Inflammatory macrophage treated with lipopolysaccharide for 1 hour (primary cell): ENCODE measurements at regions not wholly inside any gene's neighbourhood (a gene's known extent, or its start where the extent isn't known, plus 50 kb on each side); places are given as distances from the start of the nearest gene placed in this dataset.

ENCODE experiments used
- DNase-seq, 2 donors: peaks; one replicate each; pipeline ENCODE4 v3.0.0-alpha.2; 2020 to 2022

DNA sequence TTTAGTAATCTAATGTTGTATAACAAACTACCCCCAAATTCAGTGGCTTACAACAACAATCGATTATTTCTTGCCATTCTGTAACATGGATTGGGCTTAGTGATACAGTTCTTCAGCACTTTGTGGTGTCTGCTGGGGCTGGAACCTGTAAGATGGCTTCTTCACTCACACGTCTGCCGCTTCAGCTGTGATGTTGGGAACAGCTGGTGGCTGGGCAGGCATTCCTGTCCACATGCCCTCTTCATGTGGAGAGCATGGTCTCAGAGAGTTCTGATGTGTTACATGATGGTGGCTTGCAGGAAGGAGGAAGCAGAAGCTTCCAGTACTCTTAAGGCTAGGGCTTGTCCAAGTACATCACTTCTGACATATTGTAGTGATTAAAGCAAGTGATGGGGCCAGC lies 276.9 kb downstream of the PTBP2 start:
- no peak for DNase-seq

DNA sequence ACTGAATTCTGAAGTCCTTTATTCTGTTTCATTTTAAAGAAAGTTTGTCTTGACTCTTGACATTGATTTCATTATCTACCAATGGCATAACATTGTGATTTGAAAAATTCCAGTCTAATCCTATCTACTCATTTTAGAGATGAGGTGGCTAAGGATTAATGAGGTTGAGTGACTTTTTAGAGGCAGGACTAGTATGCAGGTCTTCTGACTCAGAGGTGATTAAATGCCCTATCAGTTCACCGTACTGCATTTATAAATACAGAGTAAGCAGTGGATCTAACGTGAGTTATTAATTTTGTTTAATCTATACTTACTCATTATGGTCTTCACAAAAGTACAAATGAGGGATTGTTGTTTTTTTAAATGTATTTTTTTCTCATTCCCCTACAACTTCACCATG lies 277.6 kb downstream of the PTBP2 start:
- no peak for DNase-seq

DNA sequence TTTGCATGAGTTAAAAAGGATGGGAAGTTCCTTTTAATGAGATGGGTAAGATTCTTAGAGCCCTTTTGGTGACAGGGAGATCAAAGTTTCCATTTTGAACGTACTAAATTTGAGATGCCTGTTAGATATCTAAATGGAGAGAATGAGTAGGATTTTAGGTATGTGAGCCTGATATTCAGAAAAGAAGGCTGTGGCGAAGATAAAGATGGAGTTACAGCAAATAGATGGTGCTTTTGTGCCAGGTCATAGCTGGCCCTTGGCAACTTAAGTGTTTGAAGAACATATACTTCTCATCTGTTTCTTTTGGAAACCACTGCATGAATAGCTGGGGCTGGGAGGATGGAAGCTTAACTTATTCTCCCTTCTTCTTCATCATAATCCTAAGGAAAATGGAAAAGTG lies 282.5 kb downstream of the PTBP2 start:
- DNase-seq, result no peak

DNA sequence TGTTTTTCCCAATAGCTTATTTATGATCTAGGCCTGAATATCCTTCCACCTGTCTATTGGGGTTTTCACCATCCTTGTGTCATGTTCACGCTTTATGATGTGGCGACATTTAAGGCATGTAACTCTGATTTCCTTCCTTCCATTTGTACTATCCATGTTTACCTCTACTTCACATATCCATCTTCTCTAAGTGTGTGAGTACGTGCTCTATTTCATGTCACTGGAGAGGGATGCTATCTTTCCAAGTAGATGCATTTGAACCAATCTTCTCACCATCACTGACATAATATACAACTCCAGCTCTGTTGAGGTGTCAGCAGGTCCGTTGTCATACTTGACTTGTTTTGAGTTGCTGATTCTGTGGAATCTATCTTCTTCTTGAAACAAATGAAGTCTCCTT lies 283.2 kb downstream of the PTBP2 start:
- no peak for DNase-seq

DNA sequence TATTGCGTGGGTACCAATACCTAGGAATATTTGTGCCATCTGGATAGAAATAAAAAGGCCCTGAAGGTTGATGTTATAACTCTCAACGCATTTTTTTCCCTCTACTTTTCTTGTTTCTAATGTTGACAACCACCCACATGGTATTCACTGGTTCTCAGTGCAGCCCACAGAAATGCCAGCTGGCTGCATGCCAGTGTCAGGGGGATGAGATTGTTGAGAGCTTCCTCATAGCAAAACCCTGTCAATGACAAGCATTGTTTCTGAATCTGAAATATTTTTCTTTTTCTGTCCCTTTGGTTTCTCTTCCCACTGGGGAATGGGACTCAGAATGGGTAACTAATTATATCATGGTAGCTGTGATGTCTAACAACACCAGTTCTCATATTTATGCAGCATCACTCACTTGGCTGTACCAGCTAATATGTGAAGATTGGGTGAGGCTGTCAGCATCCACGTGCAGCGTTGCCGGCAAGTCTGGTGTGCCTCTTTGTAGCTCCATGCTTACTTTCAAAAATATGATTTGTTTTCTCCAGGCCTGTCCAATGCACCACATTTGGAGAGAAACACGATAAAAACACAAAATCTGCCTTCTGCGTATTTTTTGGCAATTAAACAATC lies 284.6 kb downstream of the PTBP2 start:
- DNase-seq, result no peak

DNA sequence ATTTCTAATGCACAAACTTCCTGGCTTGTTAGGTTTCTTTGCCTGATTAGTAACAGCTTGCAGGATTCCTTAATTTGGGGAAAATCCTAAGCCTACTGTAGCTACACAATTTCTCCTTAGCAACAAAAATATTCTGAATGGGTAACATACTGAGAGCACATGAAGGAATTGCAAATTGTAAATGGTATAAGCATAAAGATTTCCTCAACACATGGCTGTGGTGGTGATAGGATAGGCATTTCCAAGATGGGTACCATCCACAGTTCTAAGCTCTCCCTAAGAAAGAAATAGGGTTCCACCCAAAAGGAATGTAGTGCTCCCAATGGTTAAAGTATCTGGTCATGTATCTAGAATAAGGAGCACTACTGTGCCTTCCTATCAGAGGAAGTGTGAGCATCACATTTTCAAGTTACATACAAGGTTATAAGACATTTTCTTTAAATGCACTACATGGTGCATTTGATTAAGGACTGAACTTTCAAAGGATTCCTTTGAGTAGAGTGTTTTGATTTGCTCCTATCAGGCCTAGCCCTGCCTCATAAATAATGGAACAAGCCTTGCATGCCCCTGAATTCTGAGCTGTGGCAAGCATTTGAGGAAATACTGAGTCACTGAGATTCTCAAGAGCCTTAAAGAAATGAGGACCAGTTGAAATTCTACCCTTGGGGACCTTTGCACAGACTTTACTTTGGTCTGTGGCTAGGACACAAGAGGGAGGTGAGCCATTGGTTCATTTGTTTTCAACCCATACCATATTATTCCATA lies 286.4 kb downstream of the PTBP2 start:
- no peak for DNase-seq

DNA sequence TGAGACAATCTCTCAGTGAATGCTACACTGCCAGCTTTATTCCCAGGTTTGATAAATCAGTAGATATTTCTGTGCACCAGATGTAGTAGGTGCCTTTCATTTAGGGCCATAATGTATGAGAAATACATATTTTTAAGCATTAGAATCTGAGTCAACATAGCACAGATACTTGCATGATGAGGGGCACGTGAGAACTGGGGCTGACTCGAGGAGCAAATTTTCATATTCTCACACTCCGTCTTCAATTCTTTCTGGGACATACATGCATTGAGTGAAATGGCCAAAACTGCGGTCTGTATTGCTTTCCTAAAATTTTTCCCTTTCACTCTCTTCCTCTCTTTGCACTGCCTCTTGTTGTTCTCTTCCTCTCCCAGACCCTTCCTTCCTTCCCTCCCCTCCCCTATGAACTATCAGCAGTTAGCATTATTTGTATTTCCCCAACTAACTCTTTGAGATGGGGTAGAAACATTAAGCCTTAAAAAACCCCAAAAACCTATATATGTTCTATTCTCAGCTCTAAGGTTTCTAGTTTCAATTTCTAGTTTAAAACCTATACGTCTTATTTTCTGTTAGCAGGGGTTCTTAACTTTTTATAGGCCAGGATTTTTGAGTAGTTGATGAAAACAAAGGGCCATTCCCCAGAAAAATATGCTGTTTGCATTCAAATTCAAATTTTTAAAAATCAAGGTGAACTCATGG lies 289.1 kb downstream of the PTBP2 start:
- DNase-seq, result no peak

DNA sequence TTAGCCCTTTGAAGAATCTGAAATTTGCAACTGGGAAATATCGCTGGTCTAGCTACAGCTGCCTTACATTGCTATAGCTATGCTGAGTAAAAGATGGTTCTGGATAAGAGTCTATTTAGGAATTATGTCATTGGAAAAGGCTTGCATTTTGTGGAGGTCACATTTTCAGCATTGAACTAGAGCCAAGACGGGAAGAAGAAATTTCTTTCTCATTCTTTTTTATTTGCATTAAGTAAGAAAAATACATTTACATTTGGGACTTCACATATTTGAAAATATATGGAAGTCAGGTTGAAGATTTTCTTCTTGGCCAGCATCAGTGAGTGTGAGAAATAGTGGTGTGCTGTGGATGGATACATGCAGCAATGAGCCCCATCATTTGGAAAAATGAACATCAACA lies 291.6 kb downstream of the PTBP2 start:
- no peak for DNase-seq

DNA sequence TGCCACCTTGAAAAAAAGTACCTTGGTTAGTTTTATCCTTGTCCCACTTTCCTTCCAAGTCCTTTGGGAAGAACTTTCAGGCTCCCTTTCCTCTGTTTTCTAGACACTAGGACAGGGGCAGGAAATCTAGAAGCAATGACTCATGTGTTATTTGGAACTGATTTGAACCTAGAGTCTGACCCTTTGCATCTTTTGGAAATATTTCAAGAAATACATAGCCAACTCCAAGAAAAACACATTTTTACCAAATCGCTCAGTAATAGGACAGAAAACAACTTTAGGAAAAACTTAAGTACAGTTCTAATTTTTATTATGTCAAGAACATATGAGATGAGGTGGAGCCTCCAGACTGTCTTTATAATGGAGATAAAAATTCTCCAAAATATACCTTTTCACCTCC lies 292.4 kb downstream of the PTBP2 start:
- no peak for DNase-seq

DNA sequence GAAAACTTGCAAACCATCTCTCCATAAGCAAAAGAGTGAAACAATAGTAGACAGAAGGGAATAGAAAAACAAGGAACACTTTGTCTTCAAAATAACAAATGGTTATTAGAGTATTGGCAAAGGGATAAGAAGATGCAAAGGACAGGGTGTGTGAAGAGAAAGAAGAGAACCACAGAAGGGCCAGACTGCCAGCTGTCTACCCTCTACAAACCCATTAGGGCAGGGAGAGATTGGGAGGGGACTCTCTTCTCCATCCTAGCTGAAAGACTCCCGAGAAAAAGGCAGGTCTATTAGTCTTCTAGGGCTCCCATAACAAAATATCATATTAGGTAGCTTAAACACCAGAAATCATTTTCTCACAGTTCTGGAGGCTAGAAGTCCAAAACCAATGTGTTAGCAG lies 292.8 kb downstream of the PTBP2 start:
- no peak for DNase-seq

DNA sequence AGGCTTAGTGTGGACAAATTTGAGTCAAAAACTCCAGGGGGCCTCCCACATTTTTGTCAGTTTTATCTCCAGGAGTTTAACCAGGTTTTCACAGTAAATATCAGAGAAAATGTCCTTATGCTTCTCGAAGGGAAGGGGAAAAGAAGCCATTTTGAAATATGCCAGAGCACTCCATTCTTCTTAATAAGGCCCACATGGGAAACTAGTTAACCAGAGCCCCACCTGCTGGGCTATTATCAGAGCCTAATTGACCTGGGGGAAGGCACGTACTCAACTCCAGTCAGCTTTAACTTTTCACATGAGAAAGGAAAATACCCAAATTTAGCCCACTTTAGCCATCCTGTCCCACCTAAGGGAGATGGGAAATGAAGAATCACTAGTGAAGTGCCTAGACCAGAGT lies 296.3 kb downstream of the PTBP2 start:
- no peak for DNase-seq
